ENCODE measurements at regions not wholly inside any gene's neighbourhood (a gene's known extent, or its start where the extent isn't known, plus 50 kb on each side); places are given as distances from the start of the nearest gene placed in this dataset.
"Not testable (repeated sequence)": the region's sequence is repeated elsewhere in the genome, so short reads cannot be mapped to it uniquely, and the experiment has no call there.

GRCh38 chr9:113665064-113665463, 201.5 kb downstream of the RGS3 start:
- no peak for DNase-seq

- DNase-seq = no peak
Measured at GRCh38 chr9:113665756-113666155, 202.2 kb downstream of the RGS3 start.

- no peak for DNase-seq
Measured at GRCh38 chr9:113668061-113668460, 204.5 kb downstream of the RGS3 start.

- no peak for DNase-seq
Measured at GRCh38 chr9:113669522-113670115, 206.1 kb downstream of the RGS3 start.

GRCh38 chr9:113673726-113674125, 202.4 kb upstream of the ZNF618 start:
- DNase-seq = no peak

- DNase-seq = no peak
Measured at GRCh38 chr9:113674436-113674835, 201.7 kb upstream of the ZNF618 start.

GRCh38 chr9:113675475-113675941, 200.6 kb upstream of the ZNF618 start:
- DNase-seq = no peak

- DNase-seq = no peak
Measured at GRCh38 chr9:113677057-113677456, 199.1 kb upstream of the ZNF618 start.

GRCh38 chr9:113677569-113677968, 198.5 kb upstream of the ZNF618 start:
- DNase-seq = no peak

- DNase-seq = no peak
Measured at GRCh38 chr9:113678119-113678858, 197.8 kb upstream of the ZNF618 start.

- DNase-seq = no peak
Measured at GRCh38 chr9:113678859-113679256, 197.3 kb upstream of the ZNF618 start.

- peak; percentile 4 for DNase-seq
Measured at GRCh38 chr9:113682297-113682771, 193.8 kb upstream of the ZNF618 start.

- DNase-seq = not testable (repeated sequence)
Measured at GRCh38 chr9:113685636-113686035, 190.5 kb upstream of the ZNF618 start.

- no peak for DNase-seq
Measured at GRCh38 chr9:113687107-113687679, 188.9 kb upstream of the ZNF618 start.

- no peak for DNase-seq
Measured at GRCh38 chr9:113687680-113688371, 188.3 kb upstream of the ZNF618 start.

- DNase-seq = no peak
Measured at GRCh38 chr9:113690055-113690740, 185.9 kb upstream of the ZNF618 start.

GRCh38 chr9:113692256-113692655, 183.9 kb upstream of the ZNF618 start:
- DNase-seq = no peak

- no peak for DNase-seq
Measured at GRCh38 chr9:113694912-113695311, 181.2 kb upstream of the ZNF618 start.

GRCh38 chr9:113695440-113695851, 180.7 kb upstream of the ZNF618 start:
- no peak for DNase-seq

- no peak for DNase-seq
Measured at GRCh38 chr9:113695901-113696300, 180.2 kb upstream of the ZNF618 start.

GRCh38 chr9:113701774-113702755, 174.0 kb upstream of the ZNF618 start:
- DNase-seq = no peak

Data from NCI-H2081 treated with DMSO at 0.1 percent for 48 hours (cell line).